KMS-11 (cell line): ENCODE measurements at regions not wholly inside any gene's neighbourhood (a gene's known extent, or its start where the extent isn't known, plus 50 kb on each side); places are given as distances from the start of the nearest gene placed in this dataset.

Experiments used
- H2AFZ ChIP-seq: fragments of 200-600 bp; sonication (generic); 2 replicates; pipeline ENCODE4 v1.6.1; 2016; ENCODE audit warnings: antibody characterized with exemption, mixed run types, low read depth
- H3K27ac ChIP-seq: fragments of 200-600 bp; sonication (generic); 2 replicates; pipeline ENCODE4 v1.6.1; 2016; ENCODE audit warnings: mild to moderate bottlenecking, mixed run types
- H3K27me3 ChIP-seq: fragments of 200-600 bp; sonication (generic); 2 replicates; pipeline ENCODE4 v1.6.1; 2017; ENCODE audit warnings: mild to moderate bottlenecking, low read depth, mixed run types, moderate library complexity; ENCODE audit not compliant: insufficient read depth
- H3K36me3 ChIP-seq: fragments of 200-600 bp; sonication (generic); 2 replicates; pipeline ENCODE4 v1.6.1; 2017; ENCODE audit warnings: mild to moderate bottlenecking, mixed run types; ENCODE audit not compliant: insufficient read depth
- H3K4me1 ChIP-seq: fragments of 200-600 bp; sonication (generic); 2 replicates; pipeline ENCODE4 v1.6.1; 2016; ENCODE audit warnings: mild to moderate bottlenecking, low read depth, mixed run types; ENCODE audit not compliant: poor library complexity, severe bottlenecking
- H3K4me2 ChIP-seq: fragments of 200-600 bp; sonication (generic); 2 replicates; pipeline ENCODE4 v1.7.0; 2016; ENCODE audit warnings: mild to moderate bottlenecking, mixed run types
- H3K4me3 ChIP-seq: fragments of 200-600 bp; sonication (generic); IDR thresholded peaks from 2 replicates; pipeline ENCODE4 v1.6.1; 2017; ENCODE audit warnings: low read depth, low read length, mixed read lengths; ENCODE audit not compliant: insufficient read depth
- H3K79me2 ChIP-seq: fragments of 200-600 bp; sonication (generic); 2 replicates; pipeline ENCODE4 v1.6.1; 2016; ENCODE audit warnings: low read depth, mixed run types; ENCODE audit not compliant: insufficient read depth
- H3K9ac ChIP-seq: fragments of 200-600 bp; sonication (generic); 2 replicates; pipeline ENCODE4 v1.6.1; 2016; ENCODE audit warnings: mild to moderate bottlenecking, mixed run types
- H4K20me1 ChIP-seq: fragments of 200-600 bp; sonication (generic); 2 replicates; pipeline ENCODE4 v1.6.1; 2016; ENCODE audit warnings: mild to moderate bottlenecking, mixed run types; ENCODE audit not compliant: insufficient read depth
- TF ChIP-seq, protein P1 (sequence below): fragments of 200-600 bp; sonication (generic); conservative IDR thresholded peaks from 2 replicates; pipeline ENCODE4 v1.6.1; 2017; ENCODE audit warnings: low read depth, mild to moderate bottlenecking, antibody characterized with exemption, low read length, moderate library complexity, mixed read lengths

DNA sequence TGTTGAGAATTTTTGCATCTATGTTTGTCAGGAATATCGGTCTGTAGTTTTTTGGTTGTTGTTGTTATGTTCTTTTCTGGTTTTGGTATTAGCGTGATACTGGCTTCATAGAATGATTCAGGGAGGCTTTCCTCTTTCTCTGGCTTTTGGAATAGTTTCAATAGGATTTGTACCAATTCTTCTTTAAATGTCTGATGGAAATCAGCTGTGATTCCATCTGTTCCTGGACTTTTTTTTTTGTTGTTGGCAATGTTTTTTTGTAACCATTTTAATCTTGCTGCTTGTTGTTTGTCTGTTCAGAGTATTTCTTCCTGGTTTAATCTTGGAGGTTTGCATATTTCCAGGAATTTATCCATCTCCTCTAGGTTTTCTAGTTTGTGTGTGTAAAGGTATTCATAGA lies 81.5 kb upstream of the GK2 start:
- H3K4me2 ChIP-seq: no peak overlapping the region
- H2AFZ ChIP-seq: no peak overlapping the region
- H3K27ac ChIP-seq: no peak overlapping the region
- H3K27me3 ChIP-seq: no peaks in the 10 kb centered on the region
- no peaks in the 10 kb centered on the region for H3K36me3 ChIP-seq
- TF ChIP-seq, protein P1, sequence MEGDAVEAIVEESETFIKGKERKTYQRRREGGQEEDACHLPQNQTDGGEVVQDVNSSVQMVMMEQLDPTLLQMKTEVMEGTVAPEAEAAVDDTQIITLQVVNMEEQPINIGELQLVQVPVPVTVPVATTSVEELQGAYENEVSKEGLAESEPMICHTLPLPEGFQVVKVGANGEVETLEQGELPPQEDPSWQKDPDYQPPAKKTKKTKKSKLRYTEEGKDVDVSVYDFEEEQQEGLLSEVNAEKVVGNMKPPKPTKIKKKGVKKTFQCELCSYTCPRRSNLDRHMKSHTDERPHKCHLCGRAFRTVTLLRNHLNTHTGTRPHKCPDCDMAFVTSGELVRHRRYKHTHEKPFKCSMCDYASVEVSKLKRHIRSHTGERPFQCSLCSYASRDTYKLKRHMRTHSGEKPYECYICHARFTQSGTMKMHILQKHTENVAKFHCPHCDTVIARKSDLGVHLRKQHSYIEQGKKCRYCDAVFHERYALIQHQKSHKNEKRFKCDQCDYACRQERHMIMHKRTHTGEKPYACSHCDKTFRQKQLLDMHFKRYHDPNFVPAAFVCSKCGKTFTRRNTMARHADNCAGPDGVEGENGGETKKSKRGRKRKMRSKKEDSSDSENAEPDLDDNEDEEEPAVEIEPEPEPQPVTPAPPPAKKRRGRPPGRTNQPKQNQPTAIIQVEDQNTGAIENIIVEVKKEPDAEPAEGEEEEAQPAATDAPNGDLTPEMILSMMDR: no peak
- H3K4me3 ChIP-seq: no peak overlapping the region
- no peak overlapping the region for H3K9ac ChIP-seq
- no peaks in the 10 kb centered on the region for H3K79me2 ChIP-seq
- H4K20me1 ChIP-seq: no peaks in the 10 kb centered on the region
- no peaks in the 10 kb centered on the region for H3K4me1 ChIP-seq

- no peak overlapping the region for H3K4me2 ChIP-seq
- TF ChIP-seq, protein P1: no peak
- H3K9ac ChIP-seq: no peak overlapping the region
- no peak overlapping the region for H3K4me3 ChIP-seq
- no peaks in the 10 kb centered on the region for H3K27me3 ChIP-seq
- H3K79me2 ChIP-seq: no peaks in the 10 kb centered on the region
- no peak overlapping the region for H3K27ac ChIP-seq
- H4K20me1 ChIP-seq: no peaks in the 10 kb centered on the region
- no peaks in the 10 kb centered on the region for H3K36me3 ChIP-seq
- H3K4me1 ChIP-seq: no peaks in the 10 kb centered on the region
- H2AFZ ChIP-seq: no peak overlapping the region
Measured at GRCh38 chr4:79476196-79476595, 68.2 kb upstream of the GK2 start.

DNA sequence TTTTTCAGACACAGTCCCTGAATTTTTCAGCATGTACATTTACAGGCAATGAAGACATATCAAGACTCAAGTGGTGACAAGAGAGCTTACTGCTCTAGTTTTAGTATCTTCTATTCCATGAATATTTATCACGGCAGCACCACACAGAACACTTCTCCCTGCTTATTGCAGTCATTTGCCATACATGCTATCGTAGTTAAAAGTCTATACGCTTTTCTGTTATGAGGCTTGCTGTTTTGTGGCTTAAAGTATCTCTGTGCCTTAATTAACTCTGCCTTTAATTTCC lies 65.4 kb upstream of the GK2 start:
- TF ChIP-seq, protein P1: no peak
- Histone ChIP-seq H3K79me2 (no peaks in the 10 kb centered on the region), H3K36me3 (no peaks in the 10 kb centered on the region)

GRCh38 chr4:79472693-79473438 lies 64.8 kb upstream of the GK2 start:
- H4K20me1 ChIP-seq: no peaks in the 10 kb centered on the region
- H3K79me2 ChIP-seq: no peaks in the 10 kb centered on the region
- H3K27me3 ChIP-seq: no peaks in the 10 kb centered on the region
- H3K4me2 ChIP-seq: no peak overlapping the region
- TF ChIP-seq, protein P1: no peak
- no peak overlapping the region for H2AFZ ChIP-seq
- no peaks in the 10 kb centered on the region for H3K4me1 ChIP-seq
- no peak overlapping the region for H3K9ac ChIP-seq
- H3K4me3 ChIP-seq: no peak overlapping the region
- no peaks in the 10 kb centered on the region for H3K36me3 ChIP-seq
- H3K27ac ChIP-seq: no peak overlapping the region

More for the DNA sequence above, 65.4 kb upstream of the GK2 start:
- Histone ChIP-seq H4K20me1 (no peaks in the 10 kb centered on the region), H3K27me3 (no peaks in the 10 kb centered on the region), H3K4me2 (no peak overlapping the region), H3K9ac (no peak overlapping the region), H3K4me1 (no peaks in the 10 kb centered on the region), H3K4me3 (no peak overlapping the region), H2AFZ (no peak overlapping the region), H3K27ac (no peak overlapping the region)
